Gastrocnemius medialis (tissue), 4 donors: ENCODE measurements at regions not wholly inside any gene's neighbourhood (a gene's known extent, or its start where the extent isn't known, plus 50 kb on each side); places are given as distances from the start of the nearest gene placed in this dataset.

ENCODE experiments used
- ATAC-seq, 2 donors: fragments of 150-250 bp; one replicate each; pipeline ENCODE4 v1.9.1; 2016
- DNase-seq, 2 donors: peaks; one replicate each; pipeline ENCODE4 v3.0.0-alpha.2; 2019
- H3K27ac ChIP-seq, 4 donors: fragments of 200-600 bp; sonication (generic); 1 replicate in 1 of 4; 2 replicates in 3 of 4; pipeline ENCODE4 v1.5.1; 2016 to 2018; ENCODE audit warnings: mild to moderate bottlenecking in 2 of 4, moderate library complexity in 1 of 4
- H3K27me3 ChIP-seq, 3 donors: fragments of 200-600 bp; sonication (generic) in 2 of 3; 1 replicate in 1 of 3; 2 replicates in 2 of 3; pipeline versions ENCODE4 v1.5.1 to v1.6.0; 2016 to 2019; ENCODE audit warnings: mild to moderate bottlenecking in 1 of 3, moderate library complexity in 1 of 3
- H3K36me3 ChIP-seq, 2 donors: fragments of 200-600 bp; sonication (generic) in 1 of 2; one replicate each; pipeline ENCODE4 v1.5.1; 2017 to 2018
- H3K4me1 ChIP-seq, 2 donors: fragments of 200-600 bp; sonication (generic) in 1 of 2; one replicate each; pipeline ENCODE4 v1.5.1; 2016 to 2017; ENCODE audit warnings: mild to moderate bottlenecking in 2 of 2
- H3K4me3 ChIP-seq, 4 donors: fragments of 200-600 bp; sonication (generic) in 3 of 4; 1 replicate in 1 of 4; 2 replicates in 3 of 4; pipeline ENCODE4 v1.5.1; 2016 to 2019; ENCODE audit warnings: mild to moderate bottlenecking in 2 of 4
- H3K9me3 ChIP-seq, 3 donors: fragments of 200-600 bp; sonication (generic) in 2 of 3; 1 replicate in 1 of 3; 2 replicates in 2 of 3; pipeline ENCODE4 v1.5.1; 2016 to 2019
- CTCF ChIP-seq, 5 experiments: fragments of 450-650 bp in 3 of 5; fragments of 200-600 bp in 2 of 5; sonication (generic) in 2 of 5; IDR thresholded peaks in 4 of 5; conservative IDR thresholded peaks in 1 of 5; 1 replicate in 4 of 5; 2 replicates in 1 of 5; pipeline ENCODE4 v1.5.1; 2016 to 2019; ENCODE audit warnings: antibody characterized with exemption in 5 of 5, mild to moderate bottlenecking in 3 of 5, moderate library complexity in 3 of 5
- POLR2A ChIP-seq, 2 donors: fragments of 450-650 bp; IDR thresholded peaks; one replicate each; pipeline ENCODE4 v1.6.1; 2017; ENCODE audit warnings: antibody characterized with exemption in 2 of 2, mild to moderate bottlenecking in 2 of 2, moderate library complexity in 2 of 2
- in situ Hi-C, 4 donors: fragments of 200-750 bp; cut with MboI; loops; one replicate each; pipeline versions ENCODE4 v1.15.0 to v1.8.0; 2017; ENCODE audit warnings: low sequenced_read_pairs in 4 of 4
- intact Hi-C: fragments of 100-400 bp; cut with DNase I; formaldehyde crosslinking; loops from one replicate; pipeline ENCODE4 v1.15.1; 2023; ENCODE audit warnings: low total_unique reads

GRCh38 chr4:56217343-56217890 lies 169.9 kb downstream of the AASDH start:
- Histone ChIP-seq H3K36me3 (no peaks in the 10 kb centered on the region), H3K4me3 (no peak overlapping the region), H3K4me1 (no peaks in the 10 kb centered on the region), H3K27ac (no peak overlapping the region), H3K9me3 (no peaks in the 10 kb centered on the region), H3K27me3 (no peaks in the 10 kb centered on the region)
- intact Hi-C loops: no loop called here
- TF ChIP-seq CTCF (IDR thresholded peaks at IDR 0.05 in 4 of 5, conservative IDR thresholded peaks at IDR 0.05 in 1 of 5): no peak
- TF ChIP-seq POLR2A (IDR thresholded peaks at IDR 0.05): no peak
- in situ Hi-C loops: no loop called here
- no peak for ATAC-seq
- no peak for DNase-seq

GRCh38 chr4:56215901-56216300 lies 171.4 kb downstream of the AASDH start:
- no peak overlapping the region for H3K4me3 ChIP-seq
- no peaks in the 10 kb centered on the region for H3K9me3 ChIP-seq
- DNase-seq (no peak), ATAC-seq (no peak)
- in situ Hi-C loops (no loop called here), intact Hi-C loops (no loop called here)
- no peaks in the 10 kb centered on the region for H3K4me1 ChIP-seq
- no peaks in the 10 kb centered on the region for H3K36me3 ChIP-seq
- H3K27me3 ChIP-seq: no peaks in the 10 kb centered on the region
- TF ChIP-seq POLR2A (IDR thresholded peaks at IDR 0.05) (no peak), CTCF (IDR thresholded peaks at IDR 0.05 in 4 of 5, conservative IDR thresholded peaks at IDR 0.05 in 1 of 5) (no peak)
- H3K27ac ChIP-seq: no peak overlapping the region

GRCh38 chr4:56215141-56215783 lies 172.0 kb downstream of the AASDH start:
- no peak for DNase-seq
- no peak for TF ChIP-seq CTCF (IDR thresholded peaks at IDR 0.05 in 4 of 5, conservative IDR thresholded peaks at IDR 0.05 in 1 of 5)
- no peak for TF ChIP-seq POLR2A (IDR thresholded peaks at IDR 0.05)
- Histone ChIP-seq H3K9me3 (no peaks in the 10 kb centered on the region), H3K27me3 (no peaks in the 10 kb centered on the region), H3K4me3 (no peak overlapping the region), H3K27ac (no peak overlapping the region), H3K4me1 (no peaks in the 10 kb centered on the region), H3K36me3 (no peaks in the 10 kb centered on the region)
- no peak for ATAC-seq
- intact Hi-C loops (no loop called here), in situ Hi-C loops (no loop called here)

GRCh38 chr4:56213543-56213942 lies 173.7 kb downstream of the AASDH start:
- DNase-seq (no peak), ATAC-seq (no peak)
- no peaks in the 10 kb centered on the region for H3K27me3 ChIP-seq
- in situ Hi-C loops: no loop called here
- no peak overlapping the region for H3K4me3 ChIP-seq
- intact Hi-C loops: no loop called here
- no peaks in the 10 kb centered on the region for H3K9me3 ChIP-seq
- H3K27ac ChIP-seq: no peak overlapping the region
- no peaks in the 10 kb centered on the region for H3K36me3 ChIP-seq
- TF ChIP-seq CTCF (IDR thresholded peaks at IDR 0.05 in 4 of 5, conservative IDR thresholded peaks at IDR 0.05 in 1 of 5) (no peak), POLR2A (IDR thresholded peaks at IDR 0.05) (no peak)
- H3K4me1 ChIP-seq: no peaks in the 10 kb centered on the region

- ATAC-seq (no peak), DNase-seq (no peak)
- Histone ChIP-seq H3K4me3 (no peak overlapping the region), H3K36me3 (no peaks in the 10 kb centered on the region), H3K27me3 (no peaks in the 10 kb centered on the region), H3K4me1 (no peaks in the 10 kb centered on the region), H3K9me3 (no peaks in the 10 kb centered on the region), H3K27ac (no peak overlapping the region)
- in situ Hi-C loops: no loop called here
- intact Hi-C loops: no loop called here
- TF ChIP-seq POLR2A (IDR thresholded peaks at IDR 0.05): no peak
- no peak for TF ChIP-seq CTCF (IDR thresholded peaks at IDR 0.05 in 4 of 5, conservative IDR thresholded peaks at IDR 0.05 in 1 of 5)
Observed at GRCh38 chr4:56212774-56213173, 174.5 kb downstream of the AASDH start.
